ENCODE measurements at regions not wholly inside any gene's neighbourhood (a gene's known extent, or its start where the extent isn't known, plus 50 kb on each side); places are given as distances from the start of the nearest gene placed in this dataset.

DNA sequence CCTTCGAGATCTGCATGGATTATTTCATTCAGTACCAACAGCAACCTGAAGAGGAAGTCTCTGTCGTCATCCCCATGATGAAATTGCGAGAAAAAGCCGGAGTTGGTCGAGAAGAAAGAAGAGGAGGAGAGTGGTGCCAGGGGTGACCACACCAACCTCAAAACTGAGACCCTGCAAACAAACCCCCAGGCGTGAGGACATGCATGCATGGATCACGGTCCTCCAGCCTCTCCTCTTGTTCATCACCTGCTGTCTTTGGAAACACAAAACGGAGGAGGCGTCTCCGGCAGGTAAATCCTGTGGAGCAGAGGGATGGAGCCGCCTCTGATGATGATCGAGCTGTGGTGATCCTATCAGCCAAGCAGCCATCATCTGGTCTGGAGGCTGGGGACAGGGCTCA lies 114.4 kb upstream of the IRX2 start:
- Histone ChIP-seq H3K4me3 (ENCODE audit: low read length in 3 of 3) (no peak overlapping the region), H3K4me1 (ENCODE audit: control insufficient read depth in 2 of 3, insufficient read depth in 2 of 3, low read depth in 1 of 3, low read length in 3 of 3) (no peaks in the 10 kb centered on the region), H3K27ac (ENCODE audit: low read depth in 2 of 2, low read length in 2 of 2) (no peak overlapping the region), H3K9me3 (ENCODE audit: control insufficient read depth in 2 of 3, insufficient read depth in 1 of 3, low read length in 3 of 3) (no peaks in the 10 kb centered on the region), H3K27me3 (ENCODE audit: control insufficient read depth, insufficient read depth, low read length) (no peaks in the 10 kb centered on the region), H3K36me3 (ENCODE audit: control insufficient read depth in 2 of 3, insufficient read depth in 3 of 3, low read length in 3 of 3) (no peaks in the 10 kb centered on the region), H3K9ac (ENCODE audit: low read length in 3 of 3) (no peak overlapping the region)
- FAIRE-seq (no peak), DNase-seq (no peak)
- no peak for TF ChIP-seq CTCF (IDR thresholded peaks at IDR 0.05; ENCODE audit: borderline replicate concordance, extremely low read depth, insufficient read depth)
- intact Hi-C loops (cut with DNase I), result no loop called here

DNA sequence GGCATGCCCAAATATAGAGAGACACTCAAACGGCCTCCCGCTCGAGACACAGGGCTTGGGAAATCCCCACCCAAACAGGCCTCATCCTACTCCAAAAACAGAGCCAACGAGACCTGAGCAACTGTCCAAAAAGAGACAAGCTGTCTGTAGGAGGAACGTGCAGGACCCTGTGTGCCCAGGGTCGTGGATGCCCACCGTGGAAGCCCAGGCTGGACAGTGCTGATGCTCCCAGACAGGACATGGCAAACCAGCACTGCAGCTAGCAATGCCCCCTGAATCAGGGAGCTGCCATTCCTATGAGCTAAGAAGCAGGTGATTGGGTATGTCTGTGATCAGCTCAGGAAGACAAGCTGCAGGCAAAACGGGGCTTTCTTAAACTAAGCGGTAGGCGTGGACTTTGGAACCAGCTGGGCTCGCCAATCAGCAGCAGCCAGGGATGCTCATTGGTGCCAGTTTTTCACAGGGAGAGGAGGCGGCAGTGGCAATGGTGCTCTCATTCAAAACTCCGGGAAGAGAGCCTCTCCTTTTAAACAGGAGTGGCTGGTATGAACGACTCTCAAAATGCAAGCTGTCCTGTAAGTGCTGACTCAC lies 113.1 kb upstream of the IRX2 start:
- intact Hi-C loops (cut with DNase I), result no loop called here
- no peak overlapping the region for H3K4me3 ChIP-seq (ENCODE audit: low read length in 3 of 3)
- H3K27ac ChIP-seq (ENCODE audit: low read depth in 2 of 2, low read length in 2 of 2), result no peak overlapping the region
- H3K9me3 ChIP-seq (ENCODE audit: control insufficient read depth in 2 of 3, insufficient read depth in 1 of 3, low read length in 3 of 3), result no peaks in the 10 kb centered on the region
- H3K4me1 ChIP-seq (ENCODE audit: control insufficient read depth in 2 of 3, insufficient read depth in 2 of 3, low read depth in 1 of 3, low read length in 3 of 3), result no peaks in the 10 kb centered on the region
- H3K9ac ChIP-seq (ENCODE audit: low read length in 3 of 3), result no peak overlapping the region
- H3K36me3 ChIP-seq (ENCODE audit: control insufficient read depth in 2 of 3, insufficient read depth in 3 of 3, low read length in 3 of 3), result no peaks in the 10 kb centered on the region
- TF ChIP-seq CTCF (IDR thresholded peaks at IDR 0.05; ENCODE audit: borderline replicate concordance, extremely low read depth, insufficient read depth), result no peak
- no peak for FAIRE-seq
- no peaks in the 10 kb centered on the region for H3K27me3 ChIP-seq (ENCODE audit: control insufficient read depth, insufficient read depth, low read length)
- no peak for DNase-seq

- no peaks in the 10 kb centered on the region for H3K36me3 ChIP-seq (ENCODE audit: control insufficient read depth in 2 of 3, insufficient read depth in 3 of 3, low read length in 3 of 3)
- no peaks in the 10 kb centered on the region for H3K27me3 ChIP-seq (ENCODE audit: control insufficient read depth, insufficient read depth, low read length)
- DNase-seq, result no peak
- TF ChIP-seq CTCF (IDR thresholded peaks at IDR 0.05; ENCODE audit: borderline replicate concordance, extremely low read depth, insufficient read depth), result no peak
- intact Hi-C loops (cut with DNase I), result no loop called here
- FAIRE-seq, result no peak
- H3K27ac ChIP-seq (ENCODE audit: low read depth in 2 of 2, low read length in 2 of 2), result no peak overlapping the region
- no peak overlapping the region for H3K4me3 ChIP-seq (ENCODE audit: low read length in 3 of 3)
- H3K4me1 ChIP-seq (ENCODE audit: control insufficient read depth in 2 of 3, insufficient read depth in 2 of 3, low read depth in 1 of 3, low read length in 3 of 3), result no peaks in the 10 kb centered on the region
- H3K9me3 ChIP-seq (ENCODE audit: control insufficient read depth in 2 of 3, insufficient read depth in 1 of 3, low read length in 3 of 3), result no peaks in the 10 kb centered on the region
- no peak overlapping the region for H3K9ac ChIP-seq (ENCODE audit: low read length in 3 of 3)
Measured at GRCh38 chr5:2863675-2864433, 112.4 kb upstream of the IRX2 start.
